Rectal smooth muscle tissue (tissue), 1 donor: ENCODE measurements at regions not wholly inside any gene's neighbourhood (a gene's known extent, or its start where the extent isn't known, plus 50 kb on each side); places are given as distances from the start of the nearest gene placed in this dataset.

Source experiments
- H3K27ac ChIP-seq: one replicate; pipeline ENCODE4 v1.7.0; 2013; ENCODE audit warnings: low read depth, low read length, inconsistent platforms
- H3K27me3 ChIP-seq: one replicate; pipeline ENCODE4 v1.7.0; 2013; ENCODE audit warnings: low read length; ENCODE audit not compliant: control insufficient read depth, insufficient read depth
- H3K36me3 ChIP-seq: one replicate; pipeline ENCODE4 v1.7.0; 2013; ENCODE audit warnings: low read length; ENCODE audit not compliant: control insufficient read depth, insufficient read depth
- H3K4me1 ChIP-seq: one replicate; pipeline ENCODE4 v1.7.0; 2013; ENCODE audit warnings: low read length; ENCODE audit not compliant: control insufficient read depth, insufficient read depth
- H3K4me3 ChIP-seq: one replicate; pipeline ENCODE4 v1.7.0; 2013; ENCODE audit warnings: low read length
- H3K9ac ChIP-seq: one replicate; pipeline ENCODE4 v1.7.0; 2013; ENCODE audit warnings: low read length

DNA sequence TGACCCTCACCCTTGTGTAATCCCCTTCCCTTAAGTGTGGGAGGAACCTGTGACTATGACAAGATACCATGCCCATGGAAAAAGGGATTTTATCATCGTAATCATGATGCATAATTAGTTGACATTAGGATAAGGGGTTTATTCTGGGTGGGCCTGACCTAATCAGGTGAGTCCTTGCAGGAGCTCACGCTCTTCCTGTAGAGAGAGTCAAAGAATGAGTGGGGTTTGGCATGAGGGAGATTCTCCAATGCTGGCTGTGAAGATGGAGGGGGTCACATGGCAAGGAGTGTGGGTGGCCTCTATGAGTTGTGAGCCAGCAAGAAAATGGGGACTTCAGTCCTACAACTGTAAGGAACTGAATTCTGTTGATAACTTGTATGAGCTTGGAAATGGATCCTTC lies 342.0 kb upstream of the TSHZ2 start:
- H3K4me3 ChIP-seq, result no peak overlapping the region

DNA sequence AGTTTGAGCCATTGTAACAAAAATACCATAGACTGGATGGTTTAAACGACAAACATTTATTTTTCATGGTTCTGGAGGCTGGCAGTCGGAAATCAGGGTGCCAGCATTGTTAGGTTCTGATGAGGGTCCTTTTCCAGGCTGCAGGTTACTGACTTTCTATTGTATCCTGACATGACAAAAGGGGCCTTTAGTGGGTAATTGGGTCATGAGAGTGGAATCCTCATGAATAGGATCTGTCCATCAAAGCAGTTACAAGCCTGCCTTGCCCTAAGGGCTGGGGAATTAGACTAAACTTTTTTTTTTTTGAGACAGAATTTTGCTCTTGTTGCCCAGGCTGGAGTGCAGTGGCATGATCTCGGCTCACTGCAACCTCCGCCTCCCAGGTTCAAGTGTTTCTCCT lies 347.9 kb upstream of the TSHZ2 start:
- no peaks in the 10 kb centered on the region for H3K36me3 ChIP-seq
- H3K4me1 ChIP-seq, result no peaks in the 10 kb centered on the region
- no peaks in the 10 kb centered on the region for H3K27me3 ChIP-seq
- no peak overlapping the region for H3K4me3 ChIP-seq
- H3K9ac ChIP-seq, result no peak overlapping the region
- H3K27ac ChIP-seq, result no peak overlapping the region

More for the DNA sequence above, 342.0 kb upstream of the TSHZ2 start:
- H3K27me3 ChIP-seq, result no peaks in the 10 kb centered on the region
- no peak overlapping the region for H3K9ac ChIP-seq
- H3K36me3 ChIP-seq, result no peaks in the 10 kb centered on the region
- H3K27ac ChIP-seq, result no peak overlapping the region
- H3K4me1 ChIP-seq, result no peaks in the 10 kb centered on the region

DNA sequence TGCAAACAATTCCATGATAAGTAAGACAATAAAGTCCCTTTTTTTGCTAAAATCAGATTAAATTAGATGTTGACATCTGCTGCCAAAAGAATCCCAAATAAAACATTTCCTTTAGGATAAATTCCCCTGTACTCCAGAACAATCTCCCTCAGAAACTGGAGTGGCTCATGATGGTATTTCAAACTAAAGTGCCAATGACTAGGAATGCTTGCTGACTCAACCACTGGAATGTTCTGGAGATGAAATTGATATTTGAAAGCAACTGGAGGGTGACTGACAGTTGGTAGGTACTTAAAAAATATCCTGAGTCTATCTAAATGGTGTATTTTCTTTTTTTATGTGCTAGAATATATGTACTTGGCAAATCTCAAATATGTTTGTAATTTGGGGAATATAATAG lies 350.1 kb upstream of the TSHZ2 start:
- Histone ChIP-seq H3K4me1 (no peaks in the 10 kb centered on the region), H3K27ac (no peak overlapping the region), H3K4me3 (no peak overlapping the region), H3K27me3 (no peaks in the 10 kb centered on the region), H3K36me3 (no peaks in the 10 kb centered on the region), H3K9ac (no peak overlapping the region)

DNA sequence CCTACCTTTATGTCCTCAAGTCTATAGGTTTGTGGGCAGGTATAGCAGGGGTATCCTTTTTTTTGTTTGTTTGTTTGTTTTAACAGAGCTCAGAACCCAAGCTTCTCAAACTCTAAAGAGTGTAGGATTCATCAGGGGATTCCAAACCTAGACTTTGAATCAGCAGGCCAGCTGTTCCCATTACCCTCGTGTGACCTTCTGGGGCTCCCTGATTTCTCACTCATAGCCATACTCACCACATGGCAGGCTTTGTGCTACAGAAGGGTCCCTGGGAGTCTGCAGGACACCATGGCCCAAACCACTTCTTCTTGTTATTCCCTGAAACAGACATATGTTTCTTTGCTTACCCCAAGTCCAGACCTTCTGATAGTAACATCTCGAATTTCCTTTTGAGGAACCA lies 350.8 kb upstream of the TSHZ2 start:
- no peaks in the 10 kb centered on the region for H3K27me3 ChIP-seq
- no peaks in the 10 kb centered on the region for H3K36me3 ChIP-seq
- no peak overlapping the region for H3K9ac ChIP-seq
- no peak overlapping the region for H3K27ac ChIP-seq
- no peaks in the 10 kb centered on the region for H3K4me1 ChIP-seq
- H3K4me3 ChIP-seq, result no peak overlapping the region

DNA sequence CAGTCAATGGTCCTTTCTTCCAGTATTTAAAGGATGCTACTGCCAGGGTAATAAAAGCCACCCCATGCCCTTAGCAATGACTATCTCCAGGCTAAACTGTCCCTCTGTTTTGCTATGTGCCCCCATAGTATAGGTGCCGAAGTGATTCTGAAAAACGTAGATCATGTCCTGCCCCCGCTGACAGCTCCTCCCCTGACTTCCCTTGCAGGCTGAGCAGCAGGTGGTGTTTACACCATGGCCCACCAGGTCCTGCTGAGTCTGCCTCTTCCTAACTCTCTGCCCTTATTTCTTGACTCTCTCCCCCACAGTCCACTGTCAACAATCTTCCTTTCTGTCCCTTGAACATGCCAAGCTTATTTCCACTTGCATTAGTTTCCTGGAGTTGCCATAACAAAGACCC lies 352.5 kb upstream of the TSHZ2 start:
- H3K27ac ChIP-seq, result no peak overlapping the region
- no peak overlapping the region for H3K9ac ChIP-seq
- H3K36me3 ChIP-seq, result no peaks in the 10 kb centered on the region
- no peaks in the 10 kb centered on the region for H3K4me1 ChIP-seq
- no peak overlapping the region for H3K4me3 ChIP-seq
- no peaks in the 10 kb centered on the region for H3K27me3 ChIP-seq

DNA sequence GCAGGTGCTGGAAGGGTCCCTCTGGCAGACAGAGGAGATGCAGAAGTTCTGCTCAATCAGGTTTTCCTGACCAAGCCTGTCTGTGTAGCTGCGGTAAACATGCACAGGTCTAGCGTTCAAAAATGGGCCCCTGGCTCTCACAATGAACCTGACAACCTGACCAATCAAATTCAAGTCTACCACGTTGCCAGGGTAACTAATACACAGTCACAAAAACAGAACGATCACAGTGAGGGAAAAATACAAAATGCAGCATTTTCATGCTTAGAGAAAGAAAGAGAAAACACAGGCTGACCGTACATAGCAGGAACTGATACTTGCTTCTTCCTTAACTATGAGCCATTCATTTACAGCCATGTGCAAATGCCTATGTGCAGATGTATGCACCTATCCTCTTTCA lies 353.1 kb upstream of the TSHZ2 start:
- Histone ChIP-seq H3K27ac (no peak overlapping the region), H3K9ac (no peak overlapping the region), H3K4me3 (no peak overlapping the region), H3K4me1 (no peaks in the 10 kb centered on the region), H3K27me3 (no peaks in the 10 kb centered on the region), H3K36me3 (no peaks in the 10 kb centered on the region)

DNA sequence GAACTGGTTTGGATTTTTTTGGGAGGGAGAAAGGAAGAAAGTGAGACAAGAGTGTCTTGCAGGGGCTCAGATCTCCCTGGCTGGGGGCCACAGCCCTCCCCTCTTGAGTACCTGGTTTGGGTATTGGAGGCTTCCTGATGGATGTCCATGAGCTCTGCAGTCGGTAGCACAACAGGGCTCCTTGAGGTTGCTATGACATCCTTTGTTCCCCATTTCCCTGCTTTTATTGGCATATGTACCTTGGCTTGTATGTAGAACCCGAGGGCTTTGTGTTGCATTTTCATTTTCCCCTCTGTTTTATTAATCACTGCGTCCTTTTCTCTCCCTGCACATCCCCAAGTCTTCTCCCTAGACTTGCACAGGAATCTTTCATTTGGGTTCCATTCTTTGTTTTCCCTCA lies 355.5 kb upstream of the TSHZ2 start:
- Histone ChIP-seq H3K4me1 (no peaks in the 10 kb centered on the region), H3K27me3 (no peaks in the 10 kb centered on the region), H3K27ac (no peak overlapping the region), H3K9ac (no peak overlapping the region), H3K4me3 (no peak overlapping the region), H3K36me3 (no peaks in the 10 kb centered on the region)

DNA sequence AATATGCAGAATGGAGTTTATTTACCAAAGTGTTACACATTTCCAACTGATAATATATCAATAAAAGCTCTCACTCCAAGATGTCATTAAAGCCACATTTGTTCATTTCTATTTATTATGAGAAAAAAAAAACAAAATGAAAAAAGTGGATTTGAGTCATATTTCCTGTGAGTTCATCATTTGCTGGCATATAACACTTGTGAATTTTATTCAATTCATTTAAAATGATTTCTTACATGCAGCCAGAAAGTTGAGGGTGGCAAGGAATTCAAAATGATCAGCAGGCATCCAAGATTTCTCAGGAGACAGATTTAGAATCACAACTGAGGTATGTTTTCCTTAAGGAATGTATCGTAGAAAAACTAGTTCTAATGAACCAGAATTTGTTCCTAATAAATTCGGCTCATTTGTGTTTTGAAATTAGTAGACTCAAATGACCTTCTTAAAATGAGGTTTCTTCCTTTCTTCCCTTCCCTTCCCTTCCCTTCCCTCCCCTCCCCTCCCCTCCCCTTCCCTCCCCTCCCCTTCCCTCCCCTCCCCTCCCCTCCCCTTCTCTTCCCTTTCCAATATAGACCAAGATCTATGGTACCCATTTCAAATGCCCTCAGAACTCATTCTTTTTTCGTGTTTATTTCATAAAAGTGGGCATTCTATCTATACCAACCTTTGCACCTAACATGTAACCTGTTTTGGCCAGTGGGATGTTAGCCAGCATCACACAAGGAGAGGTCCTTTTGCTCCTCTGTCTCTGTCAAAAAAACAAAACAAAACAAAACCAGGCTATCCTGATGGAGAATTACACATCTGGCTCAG lies 357.9 kb upstream of the TSHZ2 start:
- Histone ChIP-seq H3K9ac (no peak overlapping the region), H3K27ac (no peak overlapping the region), H3K27me3 (no peaks in the 10 kb centered on the region), H3K4me3 (no peak overlapping the region), H3K4me1 (no peaks in the 10 kb centered on the region), H3K36me3 (no peaks in the 10 kb centered on the region)

DNA sequence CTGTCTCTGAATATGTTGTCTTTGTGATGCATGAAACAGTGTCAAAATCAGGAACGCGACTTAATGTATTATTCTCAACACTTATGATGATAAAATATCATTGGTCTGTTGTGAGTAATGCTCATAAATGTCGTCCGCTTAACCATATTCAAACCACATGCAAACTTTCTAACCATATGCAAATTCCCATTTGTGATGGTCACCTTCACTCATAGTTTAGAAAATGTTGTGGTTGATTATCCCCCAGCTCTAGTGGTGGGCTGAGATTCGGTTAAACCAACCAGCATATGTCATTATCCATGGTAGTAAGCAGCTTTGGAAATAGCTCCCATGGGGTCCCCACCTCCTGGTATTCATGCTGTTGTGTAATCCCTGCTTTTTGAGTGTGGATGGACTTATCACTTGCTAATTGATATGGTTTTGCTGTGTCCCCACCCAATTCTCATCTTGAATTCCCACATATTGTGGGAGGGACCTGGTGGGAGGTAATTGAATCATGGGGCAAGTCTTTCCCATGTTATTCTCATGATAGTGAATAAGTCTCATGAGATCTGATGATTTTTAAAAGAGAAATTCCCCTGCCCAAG lies 360.0 kb upstream of the TSHZ2 start:
- H3K27me3 ChIP-seq, result no peaks in the 10 kb centered on the region
- no peak overlapping the region for H3K27ac ChIP-seq
- H3K4me3 ChIP-seq, result no peak overlapping the region
- no peak overlapping the region for H3K9ac ChIP-seq
- no peaks in the 10 kb centered on the region for H3K4me1 ChIP-seq
- no peaks in the 10 kb centered on the region for H3K36me3 ChIP-seq

DNA sequence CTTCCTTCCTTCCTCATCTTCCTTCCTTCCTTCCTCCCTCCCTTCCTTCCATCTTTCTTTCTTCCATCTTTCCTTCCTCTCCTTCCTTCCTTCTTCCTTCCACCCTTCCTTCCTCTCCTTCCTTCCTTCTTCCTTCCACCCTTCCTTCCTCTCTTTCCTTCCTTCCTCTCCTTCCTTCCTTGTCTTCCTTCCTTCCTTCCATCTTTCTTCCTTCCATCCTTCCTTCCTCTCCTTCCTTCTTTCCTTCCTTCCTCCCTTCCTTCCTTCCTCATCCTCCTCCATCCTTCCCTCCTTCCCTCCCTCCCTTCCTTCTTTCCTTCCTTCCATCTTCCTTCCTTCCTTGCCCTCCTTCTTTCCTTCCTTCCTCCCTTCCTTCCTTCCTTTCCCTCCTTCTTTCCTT lies 361.4 kb upstream of the TSHZ2 start:
- Histone ChIP-seq H3K27me3 (no peaks in the 10 kb centered on the region), H3K27ac (no peak overlapping the region), H3K9ac (no peak overlapping the region), H3K4me3 (no peak overlapping the region), H3K36me3 (no peaks in the 10 kb centered on the region), H3K4me1 (no peaks in the 10 kb centered on the region)

DNA sequence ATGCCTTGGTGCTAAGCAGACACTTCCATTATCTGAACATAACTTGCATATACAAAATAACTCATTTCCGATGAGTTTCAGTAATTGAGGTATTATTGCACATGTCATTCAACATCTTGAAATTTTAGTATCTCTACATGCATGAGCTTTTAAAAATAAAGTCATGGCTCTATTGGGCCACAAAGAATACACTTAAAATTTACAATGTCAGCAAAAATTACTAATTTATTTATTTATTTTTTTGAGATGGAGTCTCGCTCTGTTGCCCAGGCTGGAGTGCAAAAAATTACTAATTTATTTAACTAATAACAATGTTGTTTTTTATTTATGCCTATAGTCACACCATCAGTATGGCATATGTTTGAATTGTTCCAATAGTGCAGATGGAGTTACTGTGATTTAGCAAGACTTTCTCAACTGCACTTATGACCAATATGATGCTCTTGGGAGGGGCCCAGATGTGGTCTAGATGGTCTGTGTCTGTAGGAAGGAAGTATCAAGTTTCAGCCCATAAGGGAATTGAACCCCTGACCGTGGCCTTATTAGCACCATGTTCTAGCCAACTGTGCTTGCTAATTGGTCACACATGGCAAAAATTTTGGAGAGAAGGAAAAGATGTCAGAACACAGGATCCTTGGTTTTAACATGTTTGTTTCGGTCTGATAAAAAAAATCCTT lies 370.7 kb upstream of the TSHZ2 start:
- Histone ChIP-seq H3K27me3 (no peaks in the 10 kb centered on the region), H3K4me1 (no peaks in the 10 kb centered on the region)

DNA sequence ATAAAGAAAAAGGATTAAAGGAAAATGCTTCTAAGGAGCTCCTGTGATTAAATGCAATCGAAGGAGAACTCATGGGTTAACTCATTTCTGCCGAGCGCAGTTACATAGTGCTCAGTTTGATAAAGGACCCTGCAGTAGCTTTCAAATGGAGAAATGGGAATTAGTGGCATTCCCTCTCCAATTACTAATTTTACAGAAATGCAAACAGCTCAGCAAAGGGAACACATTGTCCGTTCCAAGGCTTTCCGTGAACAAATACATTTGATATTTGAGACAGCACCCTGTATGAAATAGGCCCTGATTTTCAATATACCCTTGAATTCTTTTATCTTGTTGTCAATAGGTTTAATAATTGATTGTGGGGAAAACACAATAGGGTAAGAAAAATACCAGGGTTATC lies 375.9 kb upstream of the TSHZ2 start:
- Histone ChIP-seq H3K4me3 (no peak overlapping the region), H3K9ac (no peak overlapping the region), H3K27me3 (no peaks in the 10 kb centered on the region), H3K4me1 (no peaks in the 10 kb centered on the region), H3K27ac (no peak overlapping the region), H3K36me3 (no peaks in the 10 kb centered on the region)

More for the DNA sequence above, 370.7 kb upstream of the TSHZ2 start:
- Histone ChIP-seq H3K36me3 (no peaks in the 10 kb centered on the region), H3K27ac (no peak overlapping the region), H3K4me3 (no peak overlapping the region), H3K9ac (no peak overlapping the region)
